SJCRH30 (cell line): ENCODE measurements at regions not wholly inside any gene's neighbourhood (a gene's known extent, or its start where the extent isn't known, plus 50 kb on each side); places are given as distances from the start of the nearest gene placed in this dataset.
"Not testable (repeated sequence)": the region's sequence is repeated elsewhere in the genome, so short reads cannot be mapped to it uniquely, and the experiment has no call there.

ENCODE experiments used
- DNase-seq, 2 experiments: peaks; one replicate each; pipeline ENCODE4 v3.0.0-alpha.2; 2015 to 2020
- H3K27ac ChIP-seq: fragments of 250-450 bp; sonication (Bioruptor Pico); 2 replicates; pipeline ENCODE4 v1.5.1; 2020; ENCODE audit warnings: mild to moderate bottlenecking, moderate library complexity
- H3K27me3 ChIP-seq: fragments of 250-450 bp; sonication (Bioruptor Pico); 2 replicates; pipeline ENCODE4 v1.5.1; 2020; ENCODE audit warnings: mild to moderate bottlenecking, moderate library complexity
- H3K36me3 ChIP-seq: fragments of 250-450 bp; sonication (Bioruptor Pico); 2 replicates; pipeline ENCODE4 v1.5.1; 2020; ENCODE audit warnings: mild to moderate bottlenecking, moderate library complexity
- H3K4me1 ChIP-seq: fragments of 250-450 bp; sonication (Bioruptor Pico); 2 replicates; pipeline ENCODE4 v1.5.1; 2020; ENCODE audit warnings: mild to moderate bottlenecking, moderate library complexity
- H3K4me3 ChIP-seq: fragments of 250-450 bp; sonication (Bioruptor Pico); 2 replicates; pipeline ENCODE4 v1.5.1; 2020; ENCODE audit warnings: mild to moderate bottlenecking, moderate library complexity
- H3K9me3 ChIP-seq: fragments of 250-450 bp; sonication (Bioruptor Pico); replicated peaks from 2 replicates; pipeline ENCODE4 v1.5.1; 2020; ENCODE audit warnings: mild to moderate bottlenecking, moderate library complexity

- no peaks in the 10 kb centered on the region for H3K36me3 ChIP-seq
- H3K27me3 ChIP-seq = no peaks in the 10 kb centered on the region
- no peaks in the 10 kb centered on the region for H3K9me3 ChIP-seq
- no peak overlapping the region for H3K27ac ChIP-seq
- peaks cover 4% of the 10 kb centered on the region; the same call in 1 of the 2 replicates for H3K4me1 ChIP-seq
- H3K4me3 ChIP-seq = no peak overlapping the region
- no peak for DNase-seq
Observed at GRCh38 chr12:96085475-96085874, 50.1 kb upstream of the LTA4H start.

GRCh38 chr12:96086190-96086589, 50.8 kb upstream of the LTA4H start:
- not testable (repeated sequence) for H3K4me1 ChIP-seq, H3K9me3 ChIP-seq, H3K4me3 ChIP-seq, H3K36me3 ChIP-seq, DNase-seq, H3K27ac ChIP-seq, H3K27me3 ChIP-seq

GRCh38 chr12:96091833-96092232, 56.4 kb upstream of the LTA4H start:
- H3K4me1 ChIP-seq = peaks cover 10% of the 10 kb centered on the region
- H3K9me3 ChIP-seq = no peaks in the 10 kb centered on the region
- no peak overlapping the region for H3K27ac ChIP-seq
- no peak overlapping the region for H3K4me3 ChIP-seq
- no peaks in the 10 kb centered on the region for H3K36me3 ChIP-seq
- H3K27me3 ChIP-seq = no peaks in the 10 kb centered on the region
- no peak for DNase-seq

GRCh38 chr12:96093543-96094196, 58.3 kb upstream of the LTA4H start:
- H3K27ac ChIP-seq = no peak overlapping the region
- no peaks in the 10 kb centered on the region for H3K36me3 ChIP-seq
- H3K4me3 ChIP-seq = no peak overlapping the region
- H3K9me3 ChIP-seq = no peaks in the 10 kb centered on the region
- peaks cover 10% of the 10 kb centered on the region for H3K4me1 ChIP-seq
- H3K27me3 ChIP-seq = no peaks in the 10 kb centered on the region
- no peak for DNase-seq

- Histone ChIP-seq H3K36me3 (no peaks in the 10 kb centered on the region), H3K4me1 (peaks cover 10% of the 10 kb centered on the region), H3K4me3 (no peak overlapping the region; the same call in 1 of the 2 replicates), H3K27ac (no peak overlapping the region), H3K27me3 (no peaks in the 10 kb centered on the region), H3K9me3 (no peaks in the 10 kb centered on the region)
- DNase-seq = peak; percentile 38 to 67
Observed at GRCh38 chr12:96094201-96094600, 58.8 kb upstream of the LTA4H start.

GRCh38 chr12:96098631-96099030, 63.2 kb upstream of the LTA4H start:
- no peak for DNase-seq
- Histone ChIP-seq H3K4me3 (no peak overlapping the region), H3K4me1 (peaks cover 10% of the 10 kb centered on the region), H3K27ac (no peak overlapping the region), H3K27me3 (no peaks in the 10 kb centered on the region), H3K36me3 (no peaks in the 10 kb centered on the region), H3K9me3 (no peaks in the 10 kb centered on the region)

GRCh38 chr12:96099421-96099820, 64.0 kb upstream of the LTA4H start:
- no peaks in the 10 kb centered on the region for H3K9me3 ChIP-seq
- no peak for DNase-seq
- H3K4me3 ChIP-seq = no peak overlapping the region
- H3K27ac ChIP-seq = no peak overlapping the region
- no peaks in the 10 kb centered on the region for H3K27me3 ChIP-seq
- H3K4me1 ChIP-seq = peaks cover 4% of the 10 kb centered on the region
- H3K36me3 ChIP-seq = no peaks in the 10 kb centered on the region

GRCh38 chr12:96099986-96100385, 64.6 kb upstream of the LTA4H start:
- Histone ChIP-seq H3K4me3 (no peak overlapping the region), H3K27me3 (no peaks in the 10 kb centered on the region), H3K27ac (no peak overlapping the region), H3K4me1 (no peaks in the 10 kb centered on the region), H3K9me3 (no peaks in the 10 kb centered on the region), H3K36me3 (no peaks in the 10 kb centered on the region)
- DNase-seq = no peak

- DNase-seq = no peak
- H3K27ac ChIP-seq = no peak overlapping the region
- H3K36me3 ChIP-seq = no peaks in the 10 kb centered on the region
- no peaks in the 10 kb centered on the region; the same call in 1 of the 2 replicates for H3K4me1 ChIP-seq
- no peaks in the 10 kb centered on the region for H3K9me3 ChIP-seq
- H3K4me3 ChIP-seq = no peak overlapping the region
- no peaks in the 10 kb centered on the region for H3K27me3 ChIP-seq
Observed at GRCh38 chr12:96101806-96102205, 66.4 kb upstream of the LTA4H start.

GRCh38 chr12:96103067-96103644, 67.8 kb upstream of the LTA4H start:
- no peak for DNase-seq
- no peaks in the 10 kb centered on the region; the same call in 1 of the 2 replicates for H3K4me1 ChIP-seq
- H3K27ac ChIP-seq = no peak overlapping the region
- no peak overlapping the region for H3K4me3 ChIP-seq
- no peaks in the 10 kb centered on the region for H3K36me3 ChIP-seq
- no peaks in the 10 kb centered on the region for H3K27me3 ChIP-seq
- no peaks in the 10 kb centered on the region for H3K9me3 ChIP-seq

- Histone ChIP-seq H3K4me3 (no peak overlapping the region), H3K9me3 (no peaks in the 10 kb centered on the region), H3K36me3 (no peaks in the 10 kb centered on the region), H3K4me1 (no peaks in the 10 kb centered on the region; the same call in 1 of the 2 replicates), H3K27ac (no peak overlapping the region), H3K27me3 (no peaks in the 10 kb centered on the region)
- no peak for DNase-seq
Observed at GRCh38 chr12:96104566-96104965, 69.2 kb upstream of the LTA4H start.

GRCh38 chr12:96106137-96106536, 70.8 kb upstream of the LTA4H start:
- Histone ChIP-seq H3K36me3 (no peaks in the 10 kb centered on the region), H3K4me1 (no peaks in the 10 kb centered on the region; the same call in 1 of the 2 replicates), H3K27ac (no peak overlapping the region), H3K27me3 (no peaks in the 10 kb centered on the region), H3K9me3 (no peaks in the 10 kb centered on the region), H3K4me3 (no peak overlapping the region)
- DNase-seq = no peak

GRCh38 chr12:96107236-96107635, 71.8 kb upstream of the LTA4H start:
- H3K4me1 ChIP-seq = no peaks in the 10 kb centered on the region; the same call in 1 of the 2 replicates
- H3K27me3 ChIP-seq = no peaks in the 10 kb centered on the region
- no peak overlapping the region for H3K4me3 ChIP-seq
- no peak for DNase-seq
- H3K9me3 ChIP-seq = no peaks in the 10 kb centered on the region
- no peaks in the 10 kb centered on the region for H3K36me3 ChIP-seq
- H3K27ac ChIP-seq = no peak overlapping the region

GRCh38 chr12:96108321-96108720, 72.9 kb upstream of the LTA4H start:
- DNase-seq = no peak
- H3K27me3 ChIP-seq = no peaks in the 10 kb centered on the region
- no peaks in the 10 kb centered on the region; the same call in 1 of the 2 replicates for H3K4me1 ChIP-seq
- no peaks in the 10 kb centered on the region for H3K36me3 ChIP-seq
- H3K9me3 ChIP-seq = no peaks in the 10 kb centered on the region
- H3K27ac ChIP-seq = no peak overlapping the region
- no peak overlapping the region for H3K4me3 ChIP-seq

GRCh38 chr12:96108941-96109340, 73.6 kb upstream of the LTA4H start:
- DNase-seq, H3K36me3 ChIP-seq, H3K4me3 ChIP-seq: not testable (repeated sequence)

GRCh38 chr12:96112733-96113132, 77.3 kb upstream of the LTA4H start:
- no peak overlapping the region for H3K27ac ChIP-seq
- H3K4me3 ChIP-seq = no peak overlapping the region
- H3K4me1 ChIP-seq = no peaks in the 10 kb centered on the region
- H3K27me3 ChIP-seq = no peaks in the 10 kb centered on the region
- no peaks in the 10 kb centered on the region for H3K36me3 ChIP-seq
- H3K9me3 ChIP-seq = no peaks in the 10 kb centered on the region
- DNase-seq = no peak

More at GRCh38 chr12:96108941-96109340, 73.6 kb upstream of the LTA4H start:
- H3K9me3 ChIP-seq, H3K27ac ChIP-seq, H3K4me1 ChIP-seq, H3K27me3 ChIP-seq: not testable (repeated sequence)
